Panc1 (cell line): ENCODE measurements at regions not wholly inside any gene's neighbourhood (a gene's known extent, or its start where the extent isn't known, plus 50 kb on each side); places are given as distances from the start of the nearest gene placed in this dataset.
"Not testable (repeated sequence)": the region's sequence is repeated elsewhere in the genome, so short reads cannot be mapped to it uniquely, and the experiment has no call there.

Experiments used
- ATAC-seq: fragments of 200-7000 bp; cut with Tn5 transposase; 2 replicates; pipeline ENCODE4 v1.9.1; 2020; ENCODE audit warnings: mild to moderate bottlenecking, moderate library complexity
- BruUV-seq: library from RNA; stranded (reverse); fragments of 400-500 nt; replicated peaks from 2 replicates; lab custom pipeline; 2021; lab: Mats Ljungman, UMichigan
- CTCF ChIA-PET: fragments of 300-600 bp; sonication (Branson Sonifier 250); formaldehyde crosslinking; loops from one replicate; lab custom pipeline; 2022; ENCODE audit warnings: antibody characterized with exemption; lab: Charles Lee
- POLR2A ChIA-PET: fragments of 300-600 bp; sonication (Branson Sonifier 250); formaldehyde crosslinking; loops from one replicate; lab custom pipeline; 2022; ENCODE audit warnings: antibody characterized with exemption; lab: Charles Lee
- DNase-seq: peaks from one replicate; pipeline ENCODE4 v3.0.0-alpha.2; 2010; ENCODE audit warnings: low read depth, low spot score
- H3K27ac ChIP-seq: 2 replicates; pipeline ENCODE4 v1.5.1; 2011; ENCODE audit warnings: mild to moderate bottlenecking, low read length, inconsistent platforms
- H3K27me3 ChIP-seq: fragments of 200-500 bp; sonication (Bioruptor generic); 2 replicates; pipeline ENCODE4 v1.6.0; 2014; ENCODE audit warnings: low read length, inconsistent platforms; ENCODE audit not compliant: control insufficient read depth, insufficient read depth
- H3K36me3 ChIP-seq: fragments of 200-500 bp; sonication (Bioruptor generic); 2 replicates; pipeline ENCODE4 v1.5.1; 2014; ENCODE audit warnings: inconsistent platforms, mild to moderate bottlenecking, low read length, moderate library complexity; ENCODE audit not compliant: control insufficient read depth, insufficient read depth
- H3K4me1 ChIP-seq: 2 replicates; pipeline ENCODE4 v1.5.1; 2011; ENCODE audit warnings: inconsistent platforms, mild to moderate bottlenecking, low read length, moderate library complexity; ENCODE audit not compliant: control insufficient read depth, insufficient read depth
- H3K4me3 ChIP-seq, 2 experiments: 2 replicates each; pipeline ENCODE4 v1.5.1; 2011 to 2012; ENCODE audit warnings: low read depth in 2 of 2, low read length in 2 of 2, mild to moderate bottlenecking in 2 of 2, inconsistent platforms in 1 of 2, moderate library complexity in 1 of 2
- H3K9me3 ChIP-seq: fragments of 200-500 bp; sonication (Bioruptor generic); 2 replicates; pipeline ENCODE4 v1.5.1; 2014; ENCODE audit warnings: low read depth, mild to moderate bottlenecking, inconsistent platforms, low read length, moderate library complexity; ENCODE audit not compliant: control insufficient read depth, insufficient read depth
- POLR2AphosphoS5 ChIP-seq: IDR thresholded peaks from 2 replicates; pipeline ENCODE4 v1.6.1; 2012; ENCODE audit warnings: mild to moderate bottlenecking, low read depth, low read length, moderate library complexity
- SIN3A ChIP-seq: IDR thresholded peaks from 2 replicates; pipeline ENCODE4 v1.6.1; 2012; ENCODE audit warnings: low read depth, mild to moderate bottlenecking, low read length, moderate library complexity, borderline replicate concordance; ENCODE audit not compliant: insufficient read depth
- TCF7L2 ChIP-seq: IDR thresholded peaks from 2 replicates; pipeline ENCODE4 v1.6.1; 2011; ENCODE audit warnings: mild to moderate bottlenecking, low read depth, low read length, inconsistent platforms
- in situ Hi-C: cut with HindIII; loops from 2 replicates; pipeline ENCODE4 v1.10.0; 2016; ENCODE audit warnings: low sequenced_read_pairs, low pct_unique_long_range_greater_than_20kb
- intact Hi-C: fragments of 100-400 bp; cut with micrococcal nuclease; formaldehyde crosslinking; loops from one replicate; pipeline ENCODE4 v1.10.0; 2022; ENCODE audit not compliant: unreplicated experiment
- TF ChIP-seq, protein P1 (sequence below), 2 experiments: IDR thresholded peaks; 2 replicates each; pipeline ENCODE4 v1.6.1; 2011 to 2012; ENCODE audit warnings: low read depth in 2 of 2, control low read depth in 1 of 2, low read length in 1 of 2, mild to moderate bottlenecking in 1 of 2, moderate library complexity in 1 of 2; ENCODE audit not compliant: insufficient read depth in 1 of 2
- TF ChIP-seq, protein P2 (sequence below): fragments of 450-650 bp; IDR thresholded peaks from 2 replicates; pipeline ENCODE4 v1.5.1; 2017; ENCODE audit warnings: mild to moderate bottlenecking

DNA sequence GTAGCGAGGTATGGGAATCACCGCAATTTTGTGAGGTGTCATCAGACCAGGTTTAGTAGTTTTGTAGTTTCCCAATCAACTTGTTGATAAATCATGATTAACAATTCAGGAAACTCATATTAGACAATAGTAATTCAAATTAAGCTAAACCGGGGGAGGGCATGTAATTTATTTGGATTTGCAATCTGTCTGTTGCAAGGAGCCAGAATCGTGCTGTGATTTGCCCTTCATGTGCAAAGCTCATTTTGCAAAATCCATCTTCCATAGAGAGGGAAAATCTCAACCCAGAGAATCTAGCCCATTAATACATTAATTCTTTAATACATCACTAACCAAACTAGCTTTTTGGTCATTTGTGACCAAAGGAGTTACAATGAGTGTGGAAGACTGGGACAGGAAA, 164.7 kb upstream of the TRPM3 start:
- TF ChIP-seq TCF7L2 (no peak), SIN3A (no peak), POLR2AphosphoS5 (no peak)
- TF ChIP-seq, protein P1, sequence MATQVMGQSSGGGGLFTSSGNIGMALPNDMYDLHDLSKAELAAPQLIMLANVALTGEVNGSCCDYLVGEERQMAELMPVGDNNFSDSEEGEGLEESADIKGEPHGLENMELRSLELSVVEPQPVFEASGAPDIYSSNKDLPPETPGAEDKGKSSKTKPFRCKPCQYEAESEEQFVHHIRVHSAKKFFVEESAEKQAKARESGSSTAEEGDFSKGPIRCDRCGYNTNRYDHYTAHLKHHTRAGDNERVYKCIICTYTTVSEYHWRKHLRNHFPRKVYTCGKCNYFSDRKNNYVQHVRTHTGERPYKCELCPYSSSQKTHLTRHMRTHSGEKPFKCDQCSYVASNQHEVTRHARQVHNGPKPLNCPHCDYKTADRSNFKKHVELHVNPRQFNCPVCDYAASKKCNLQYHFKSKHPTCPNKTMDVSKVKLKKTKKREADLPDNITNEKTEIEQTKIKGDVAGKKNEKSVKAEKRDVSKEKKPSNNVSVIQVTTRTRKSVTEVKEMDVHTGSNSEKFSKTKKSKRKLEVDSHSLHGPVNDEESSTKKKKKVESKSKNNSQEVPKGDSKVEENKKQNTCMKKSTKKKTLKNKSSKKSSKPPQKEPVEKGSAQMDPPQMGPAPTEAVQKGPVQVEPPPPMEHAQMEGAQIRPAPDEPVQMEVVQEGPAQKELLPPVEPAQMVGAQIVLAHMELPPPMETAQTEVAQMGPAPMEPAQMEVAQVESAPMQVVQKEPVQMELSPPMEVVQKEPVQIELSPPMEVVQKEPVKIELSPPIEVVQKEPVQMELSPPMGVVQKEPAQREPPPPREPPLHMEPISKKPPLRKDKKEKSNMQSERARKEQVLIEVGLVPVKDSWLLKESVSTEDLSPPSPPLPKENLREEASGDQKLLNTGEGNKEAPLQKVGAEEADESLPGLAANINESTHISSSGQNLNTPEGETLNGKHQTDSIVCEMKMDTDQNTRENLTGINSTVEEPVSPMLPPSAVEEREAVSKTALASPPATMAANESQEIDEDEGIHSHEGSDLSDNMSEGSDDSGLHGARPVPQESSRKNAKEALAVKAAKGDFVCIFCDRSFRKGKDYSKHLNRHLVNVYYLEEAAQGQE (IDR thresholded peaks at IDR 0.05; ENCODE audit: insufficient read depth in 1 of 2, low read depth in 2 of 2, low read length in 1 of 2), result no peak
- TF ChIP-seq, protein P2, sequence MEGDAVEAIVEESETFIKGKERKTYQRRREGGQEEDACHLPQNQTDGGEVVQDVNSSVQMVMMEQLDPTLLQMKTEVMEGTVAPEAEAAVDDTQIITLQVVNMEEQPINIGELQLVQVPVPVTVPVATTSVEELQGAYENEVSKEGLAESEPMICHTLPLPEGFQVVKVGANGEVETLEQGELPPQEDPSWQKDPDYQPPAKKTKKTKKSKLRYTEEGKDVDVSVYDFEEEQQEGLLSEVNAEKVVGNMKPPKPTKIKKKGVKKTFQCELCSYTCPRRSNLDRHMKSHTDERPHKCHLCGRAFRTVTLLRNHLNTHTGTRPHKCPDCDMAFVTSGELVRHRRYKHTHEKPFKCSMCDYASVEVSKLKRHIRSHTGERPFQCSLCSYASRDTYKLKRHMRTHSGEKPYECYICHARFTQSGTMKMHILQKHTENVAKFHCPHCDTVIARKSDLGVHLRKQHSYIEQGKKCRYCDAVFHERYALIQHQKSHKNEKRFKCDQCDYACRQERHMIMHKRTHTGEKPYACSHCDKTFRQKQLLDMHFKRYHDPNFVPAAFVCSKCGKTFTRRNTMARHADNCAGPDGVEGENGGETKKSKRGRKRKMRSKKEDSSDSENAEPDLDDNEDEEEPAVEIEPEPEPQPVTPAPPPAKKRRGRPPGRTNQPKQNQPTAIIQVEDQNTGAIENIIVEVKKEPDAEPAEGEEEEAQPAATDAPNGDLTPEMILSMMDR, result no peak
- no TSS peak for BruUV-seq
- Histone ChIP-seq H3K27me3 (no peaks in the 10 kb centered on the region), H3K4me3 (no peak overlapping the region), H3K27ac (no peak overlapping the region), H3K4me1 (no peaks in the 10 kb centered on the region), H3K9me3 (no peaks in the 10 kb centered on the region), H3K36me3 (no peaks in the 10 kb centered on the region)
- DNase-seq (no peak), ATAC-seq (no peak)
- POLR2A ChIA-PET, result no interaction called here
- in situ Hi-C loops, result no loop called here
- CTCF ChIA-PET, result interaction anchor here (0.6 to 0.7 kb wide), 2 partner anchors 399 to 506 kb away, joined by 3 to 5 read pairs; no protein-coding TSS in a partner anchor
- intact Hi-C loops, result no loop called here

DNA sequence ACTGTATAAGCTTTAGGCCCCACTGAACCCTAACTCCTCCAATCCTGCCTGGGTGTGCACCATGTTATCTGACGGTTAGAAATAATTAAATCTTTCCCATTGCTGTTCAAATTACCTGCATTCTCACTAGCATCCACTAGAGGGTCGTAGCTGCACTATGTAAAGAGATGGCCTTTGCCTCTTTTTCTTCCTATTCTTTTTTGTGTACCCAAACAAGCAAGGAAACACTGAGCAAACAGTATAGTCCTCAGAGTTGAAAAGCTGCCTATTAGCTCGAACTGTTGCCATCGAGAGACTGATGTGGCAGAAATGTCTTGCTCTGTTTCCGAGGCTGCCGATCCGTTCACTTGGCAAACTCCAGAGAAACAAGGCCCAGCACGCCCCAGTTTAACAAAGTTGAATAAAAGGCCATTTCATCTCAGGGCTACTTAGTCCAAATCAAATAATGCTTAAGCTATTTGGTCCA, 163.8 kb upstream of the TRPM3 start:
- TF ChIP-seq, protein P2, result peak; percentile 80
- TF ChIP-seq, protein P1 (IDR thresholded peaks at IDR 0.05; ENCODE audit: insufficient read depth in 1 of 2, low read depth in 2 of 2, low read length in 1 of 2), result no peak
- TF ChIP-seq TCF7L2, result no peak
- H3K36me3 ChIP-seq, result no peaks in the 10 kb centered on the region
- peak; percentile 51 for DNase-seq
- peak; percentile 70 for ATAC-seq
- H3K9me3 ChIP-seq, result no peaks in the 10 kb centered on the region
- ChIA-PET CTCF (interaction anchor here (0.6 kb wide), 3 partner anchors 116 to 528 kb away, joined by 3 to 6 read pairs (median 5); no protein-coding TSS in a partner anchor), POLR2A (no interaction called here)
- H3K27me3 ChIP-seq, result no peaks in the 10 kb centered on the region
- no TSS peak for BruUV-seq
- intact Hi-C loops (no loop called here), in situ Hi-C loops (no loop called here)
- no peak overlapping the region for H3K27ac ChIP-seq
- no peaks in the 10 kb centered on the region for H3K4me1 ChIP-seq
- no peak overlapping the region for H3K4me3 ChIP-seq

DNA sequence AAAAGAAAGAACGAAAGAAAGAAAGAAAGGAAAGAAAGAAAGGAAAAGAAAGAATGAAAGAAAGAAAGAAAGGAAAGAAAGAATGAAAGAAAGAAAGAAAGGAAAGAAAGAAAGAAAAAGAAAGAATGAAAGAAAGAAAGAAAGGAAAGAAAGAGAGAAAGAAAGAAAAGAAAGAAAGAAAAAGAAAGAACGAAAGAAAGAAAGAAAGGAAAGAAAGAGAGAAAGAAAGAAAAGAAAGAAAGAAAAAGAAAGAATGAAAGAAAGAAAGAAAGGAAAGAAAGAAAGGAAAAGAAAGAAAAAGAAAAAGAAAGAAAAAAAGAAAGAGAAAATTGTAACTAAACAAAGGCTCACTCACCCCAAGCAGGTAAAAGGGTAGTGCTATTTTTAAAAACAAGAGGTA, 160.7 kb upstream of the TRPM3 start:
- H3K4me1 ChIP-seq, in situ Hi-C loops, H3K27me3 ChIP-seq, H3K36me3 ChIP-seq, ATAC-seq, intact Hi-C loops, CTCF ChIA-PET, DNase-seq, POLR2A ChIA-PET, H3K9me3 ChIP-seq, H3K27ac ChIP-seq, BruUV-seq, H3K4me3 ChIP-seq: not testable (repeated sequence)
